22Rv1 (cell line): ENCODE measurements at regions not wholly inside any gene's neighbourhood (a gene's known extent, or its start where the extent isn't known, plus 50 kb on each side); places are given as distances from the start of the nearest gene placed in this dataset.

Experiments used
- ZFX ChIP-seq: fragments of 450-650 bp; IDR thresholded peaks from 2 replicates; pipeline ENCODE4 v1.6.1; 2017; ENCODE audit warnings: antibody characterized with exemption, borderline replicate concordance
- TF ChIP-seq, protein P1 (sequence below): fragments of 450-650 bp; IDR thresholded peaks from 2 replicates; pipeline ENCODE4 v1.5.1; 2017; ENCODE audit warnings: mild to moderate bottlenecking

DNA sequence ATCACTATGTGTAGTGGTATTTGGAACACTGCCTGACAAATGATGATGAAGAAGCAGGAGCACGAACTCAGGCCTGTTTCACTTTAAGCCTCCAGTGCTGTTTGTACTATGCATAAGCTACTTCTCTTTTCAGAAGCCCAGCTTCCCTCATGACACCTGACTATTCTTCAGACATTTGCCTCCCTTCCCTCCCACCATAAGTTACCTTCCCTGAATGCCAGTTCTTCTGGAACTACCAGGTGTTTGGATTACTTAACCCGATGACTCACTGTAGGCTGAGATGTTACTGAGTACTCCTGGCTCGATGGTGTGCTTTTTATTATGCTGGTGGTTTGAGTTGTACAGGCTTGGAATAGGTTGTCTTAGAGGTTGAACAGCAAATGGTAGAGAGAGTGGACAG is 180.0 kb downstream of the SPATA31D1 start:
- TF ChIP-seq, protein P1, sequence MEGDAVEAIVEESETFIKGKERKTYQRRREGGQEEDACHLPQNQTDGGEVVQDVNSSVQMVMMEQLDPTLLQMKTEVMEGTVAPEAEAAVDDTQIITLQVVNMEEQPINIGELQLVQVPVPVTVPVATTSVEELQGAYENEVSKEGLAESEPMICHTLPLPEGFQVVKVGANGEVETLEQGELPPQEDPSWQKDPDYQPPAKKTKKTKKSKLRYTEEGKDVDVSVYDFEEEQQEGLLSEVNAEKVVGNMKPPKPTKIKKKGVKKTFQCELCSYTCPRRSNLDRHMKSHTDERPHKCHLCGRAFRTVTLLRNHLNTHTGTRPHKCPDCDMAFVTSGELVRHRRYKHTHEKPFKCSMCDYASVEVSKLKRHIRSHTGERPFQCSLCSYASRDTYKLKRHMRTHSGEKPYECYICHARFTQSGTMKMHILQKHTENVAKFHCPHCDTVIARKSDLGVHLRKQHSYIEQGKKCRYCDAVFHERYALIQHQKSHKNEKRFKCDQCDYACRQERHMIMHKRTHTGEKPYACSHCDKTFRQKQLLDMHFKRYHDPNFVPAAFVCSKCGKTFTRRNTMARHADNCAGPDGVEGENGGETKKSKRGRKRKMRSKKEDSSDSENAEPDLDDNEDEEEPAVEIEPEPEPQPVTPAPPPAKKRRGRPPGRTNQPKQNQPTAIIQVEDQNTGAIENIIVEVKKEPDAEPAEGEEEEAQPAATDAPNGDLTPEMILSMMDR: no peak
- no peak for TF ChIP-seq ZFX
